Spleen (tissue), 7 donors: ENCODE measurements at regions not wholly inside any gene's neighbourhood (a gene's known extent, or its start where the extent isn't known, plus 50 kb on each side); places are given as distances from the start of the nearest gene placed in this dataset.

Source experiments
- POLR2A ChIP-seq, 3 donors: fragments of 450-650 bp; IDR thresholded peaks; one replicate each; pipeline ENCODE4 v1.5.1; 2017; ENCODE audit warnings: antibody characterized with exemption in 3 of 3, mild to moderate bottlenecking in 1 of 3
- POLR2AphosphoS5 ChIP-seq, 3 donors: sonication (generic); formaldehyde crosslinking; IDR thresholded peaks; one replicate each; pipeline ENCODE4 v1.5.1; 2017; ENCODE audit warnings: antibody characterized with exemption in 3 of 3
- TF ChIP-seq, protein P1 (sequence below), 11 experiments: fragments of 200-600 bp in 7 of 11; fragments of 450-650 bp in 4 of 11; sonication (generic) in 4 of 11; IDR thresholded peaks in 8 of 11; conservative IDR thresholded peaks in 3 of 11; 1 replicate in 7 of 11; 2 replicates in 4 of 11; pipeline versions ENCODE4 v1.4.0 to v1.8.0; 2016 to 2021; ENCODE audit warnings: antibody characterized with exemption in 11 of 11, inconsistent platforms in 4 of 11, mild to moderate bottlenecking in 1 of 11
- donor health status: DM: no; HTN: no; CAD: no; lungs with moderate emphysema.
- donor health status: DM: no; HTN: no; CAD: no.
- donor health status: DM: no; HTN: no; CAD: no.

- TF ChIP-seq, protein P1, sequence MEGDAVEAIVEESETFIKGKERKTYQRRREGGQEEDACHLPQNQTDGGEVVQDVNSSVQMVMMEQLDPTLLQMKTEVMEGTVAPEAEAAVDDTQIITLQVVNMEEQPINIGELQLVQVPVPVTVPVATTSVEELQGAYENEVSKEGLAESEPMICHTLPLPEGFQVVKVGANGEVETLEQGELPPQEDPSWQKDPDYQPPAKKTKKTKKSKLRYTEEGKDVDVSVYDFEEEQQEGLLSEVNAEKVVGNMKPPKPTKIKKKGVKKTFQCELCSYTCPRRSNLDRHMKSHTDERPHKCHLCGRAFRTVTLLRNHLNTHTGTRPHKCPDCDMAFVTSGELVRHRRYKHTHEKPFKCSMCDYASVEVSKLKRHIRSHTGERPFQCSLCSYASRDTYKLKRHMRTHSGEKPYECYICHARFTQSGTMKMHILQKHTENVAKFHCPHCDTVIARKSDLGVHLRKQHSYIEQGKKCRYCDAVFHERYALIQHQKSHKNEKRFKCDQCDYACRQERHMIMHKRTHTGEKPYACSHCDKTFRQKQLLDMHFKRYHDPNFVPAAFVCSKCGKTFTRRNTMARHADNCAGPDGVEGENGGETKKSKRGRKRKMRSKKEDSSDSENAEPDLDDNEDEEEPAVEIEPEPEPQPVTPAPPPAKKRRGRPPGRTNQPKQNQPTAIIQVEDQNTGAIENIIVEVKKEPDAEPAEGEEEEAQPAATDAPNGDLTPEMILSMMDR (IDR thresholded peaks at IDR 0.05 in 8 of 11, conservative IDR thresholded peaks at IDR 0.05 in 3 of 11), result no peak
- TF ChIP-seq POLR2A (IDR thresholded peaks at IDR 0.05) (no peak), POLR2AphosphoS5 (IDR thresholded peaks at IDR 0.05) (no peak)
Measured at GRCh38 chrX:40808203-40808602, 72.9 kb upstream of the MED14 start.
